Muscle of arm (tissue), 1 donor: ENCODE measurements at regions not wholly inside any gene's neighbourhood (a gene's known extent, or its start where the extent isn't known, plus 50 kb on each side); places are given as distances from the start of the nearest gene placed in this dataset.

Source experiments
- DNase-seq: peaks from one replicate; pipeline ENCODE4 v3.0.0-alpha.2; 2013

DNA sequence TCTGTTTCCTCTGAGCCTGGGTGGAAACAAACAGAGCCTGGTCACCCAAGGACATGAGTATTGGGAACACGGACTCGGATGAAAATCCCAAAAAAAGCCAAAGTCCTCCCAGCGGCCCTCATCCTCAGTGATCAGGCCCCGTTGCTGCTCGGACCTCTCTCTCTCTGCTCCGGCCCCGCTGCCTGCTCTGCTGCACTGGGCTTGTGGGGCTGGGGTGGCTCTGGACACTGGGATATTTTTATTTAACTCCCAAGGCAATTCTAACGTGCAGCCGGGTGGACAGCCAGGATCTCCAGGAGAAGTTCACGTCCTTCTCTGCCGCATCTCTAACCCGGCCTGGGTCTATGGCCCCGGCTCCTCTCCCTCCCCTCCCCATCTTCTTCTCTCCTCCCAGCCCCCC, 280.9 kb upstream of the TNRC6C start:
- no peak for DNase-seq

GRCh38 chr17:77679589-77679988, 278.9 kb upstream of the TNRC6C start:
- DNase-seq, result no peak

GRCh38 chr17:77681861-77682260, 276.6 kb upstream of the TNRC6C start:
- DNase-seq, result peak; percentile 89

- no peak for DNase-seq
These were observed 273.4 kb upstream of the TNRC6C start for GRCh38 chr17:77684803-77685798.

GRCh38 chr17:77685881-77686486, 272.5 kb upstream of the TNRC6C start:
- DNase-seq, result no peak

- no peak for DNase-seq
These were observed 271.6 kb upstream of the TNRC6C start for GRCh38 chr17:77686903-77687302.

DNA sequence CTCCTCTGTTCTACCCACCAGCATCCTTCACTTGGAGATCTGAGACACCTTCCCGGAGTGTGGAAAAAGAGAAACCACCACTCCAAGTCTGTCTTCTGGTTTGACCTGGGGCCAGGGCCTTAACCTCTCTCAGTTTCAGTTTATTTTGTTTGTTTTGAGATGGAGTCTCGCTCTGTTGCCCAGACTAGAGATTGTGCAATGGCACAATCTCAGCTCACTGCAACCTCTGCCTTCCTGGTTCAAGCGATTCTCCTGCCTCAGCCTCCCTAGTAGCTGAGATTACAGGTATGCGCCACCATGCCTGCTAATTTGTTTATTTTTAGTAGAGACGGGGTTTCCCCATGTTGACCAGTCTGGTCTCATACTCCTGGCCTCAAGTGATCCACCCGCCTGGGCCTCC, 271.1 kb upstream of the TNRC6C start:
- no peak for DNase-seq

DNA sequence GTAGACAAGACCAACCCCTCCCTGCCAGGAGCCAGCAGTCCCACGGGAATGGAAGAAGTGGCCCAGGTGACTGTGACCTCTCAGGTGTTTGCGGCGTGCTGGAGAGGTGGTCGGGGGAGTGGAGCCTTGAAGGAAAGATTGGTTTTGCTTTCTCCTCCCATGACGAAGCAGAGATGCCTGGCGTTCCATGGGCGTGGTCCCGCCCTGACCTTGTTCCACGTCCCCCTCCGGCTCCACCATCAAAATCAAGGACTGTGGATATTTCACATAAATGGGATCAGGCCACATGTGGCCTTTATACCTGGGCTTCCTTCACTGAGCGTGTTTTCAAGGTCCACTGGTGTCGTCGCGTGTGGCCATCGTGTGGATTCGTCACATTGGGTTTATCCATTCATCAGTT, 270.6 kb upstream of the TNRC6C start:
- no peak for DNase-seq

DNA sequence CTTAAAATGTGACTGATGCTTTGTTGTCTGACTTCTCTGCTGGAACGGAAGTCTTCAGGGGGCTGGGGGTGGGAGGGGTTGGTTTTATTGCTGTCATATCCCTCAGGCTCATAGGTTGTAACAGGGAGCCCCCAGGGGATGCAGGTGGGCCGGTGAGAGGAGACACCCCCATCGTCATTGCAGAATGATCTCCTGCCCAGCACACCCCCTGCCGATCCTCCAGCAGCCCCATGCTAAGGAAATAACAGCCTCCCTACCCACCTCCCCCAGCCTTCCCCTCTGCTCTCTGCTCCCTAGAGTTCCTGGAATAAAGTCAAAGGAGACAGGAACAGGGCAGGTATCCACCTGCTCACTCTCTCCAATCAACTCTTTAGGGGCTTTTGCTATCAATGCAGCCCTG, 270.1 kb upstream of the TNRC6C start:
- no peak for DNase-seq

DNA sequence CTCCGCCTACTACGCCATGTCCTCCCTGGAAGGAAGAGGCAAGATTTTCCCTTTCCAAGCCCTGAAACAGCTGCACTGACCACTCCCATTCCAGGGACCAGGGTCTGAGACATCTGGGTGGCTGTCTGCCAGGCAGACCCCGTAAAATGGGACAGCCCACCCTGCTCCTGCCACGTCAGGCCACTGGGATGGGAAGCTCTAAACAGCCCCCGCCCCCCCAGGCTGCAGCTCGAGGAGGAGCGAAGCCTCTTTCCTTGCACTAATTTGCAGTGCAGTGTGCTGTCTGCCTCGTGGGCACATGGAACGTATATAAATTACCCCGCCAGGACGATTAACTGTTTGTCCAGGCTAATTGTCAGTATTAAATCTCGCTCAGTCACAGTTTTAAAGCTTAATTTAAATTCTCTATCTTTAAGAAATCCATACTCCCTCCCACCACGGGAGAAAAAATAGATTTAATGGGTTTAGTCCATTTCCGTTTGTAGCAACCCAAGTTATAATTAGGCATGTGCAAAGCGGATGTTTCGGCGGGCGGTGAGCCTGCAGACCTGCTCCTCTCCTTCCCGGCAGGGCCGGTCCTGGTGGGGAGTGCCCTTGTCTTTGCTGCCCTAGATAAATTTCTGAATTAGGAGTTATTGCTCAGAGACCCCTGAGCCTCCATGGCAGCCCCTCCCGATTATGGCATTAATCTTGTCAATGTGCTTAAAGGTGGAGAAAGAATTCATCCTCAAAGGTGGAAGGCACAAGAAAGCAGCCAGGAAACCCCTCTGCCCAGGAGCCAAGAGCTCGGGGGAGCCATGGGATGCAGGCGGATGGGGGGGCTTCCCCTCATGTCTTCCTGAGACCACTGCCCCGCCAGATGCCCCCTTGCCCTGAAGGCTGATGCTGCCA, 268.0 kb upstream of the TNRC6C start:
- DNase-seq, result peak; percentile 77

DNA sequence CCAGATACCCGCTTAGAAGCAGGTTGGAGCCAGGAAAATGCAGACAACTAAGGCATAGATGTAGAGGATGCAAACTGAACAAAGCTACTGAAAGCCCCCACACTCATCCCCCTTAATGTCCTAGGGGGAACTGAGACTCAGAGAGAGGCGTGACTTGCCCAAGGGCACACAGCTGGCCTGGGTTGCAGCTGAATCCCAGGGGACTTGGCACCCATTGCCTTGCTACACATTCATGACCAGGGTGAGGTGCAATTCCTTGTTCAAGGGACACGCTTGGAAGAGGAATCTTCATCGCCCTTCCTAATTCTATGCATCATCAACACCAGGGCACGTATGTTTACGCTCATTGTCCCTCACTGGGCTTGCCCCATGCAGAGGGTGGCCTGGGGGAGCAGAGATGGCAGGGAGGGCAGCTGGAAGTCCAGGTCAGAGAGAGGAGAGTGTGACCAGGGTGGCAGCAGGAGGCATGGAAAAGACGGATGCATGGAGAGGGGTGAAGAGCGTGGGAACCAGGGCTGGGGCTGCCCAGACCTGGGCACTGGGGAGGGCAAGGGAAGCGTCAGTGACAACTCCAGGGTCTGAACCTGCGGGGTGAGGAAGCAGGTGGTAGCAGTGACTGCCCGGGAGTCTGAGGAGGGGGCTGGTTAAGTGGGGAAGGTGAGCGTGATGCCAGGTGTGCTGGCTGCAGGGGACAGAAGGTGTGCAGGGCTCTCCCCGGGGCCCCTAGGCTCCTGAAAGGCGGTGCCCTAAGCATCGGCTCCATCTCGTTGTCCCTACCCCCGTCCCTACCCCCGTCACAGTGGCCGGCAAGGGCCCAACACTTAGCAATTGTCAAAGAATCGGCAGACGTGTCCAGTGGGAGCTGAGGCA, 267.1 kb upstream of the TNRC6C start:
- DNase-seq, result no peak

- no peak for DNase-seq
These were observed 265.8 kb upstream of the TNRC6C start for GRCh38 chr17:77692571-77693161.

DNA sequence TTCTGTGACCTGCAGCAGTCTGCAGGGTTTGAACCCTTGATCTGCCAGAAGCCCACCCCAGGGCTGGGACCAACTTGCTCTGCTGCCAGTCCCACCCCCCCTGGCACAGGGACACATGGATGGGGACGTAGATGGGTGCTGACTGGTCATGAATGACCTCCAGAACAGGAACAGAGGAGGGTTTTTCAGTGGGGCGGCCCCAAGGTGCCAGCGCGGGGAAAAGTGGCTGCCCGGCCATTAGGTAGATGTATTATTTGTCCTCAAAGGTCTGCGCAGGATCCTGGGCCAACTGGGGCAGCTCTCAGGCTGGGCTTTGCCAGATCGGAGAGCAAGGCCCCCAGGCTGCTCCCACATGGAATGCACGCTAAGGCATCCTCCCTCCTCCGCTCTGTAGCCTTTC, 265.2 kb upstream of the TNRC6C start:
- no peak for DNase-seq

- DNase-seq, result no peak
These were observed 264.7 kb upstream of the TNRC6C start for GRCh38 chr17:77693776-77694175.

DNA sequence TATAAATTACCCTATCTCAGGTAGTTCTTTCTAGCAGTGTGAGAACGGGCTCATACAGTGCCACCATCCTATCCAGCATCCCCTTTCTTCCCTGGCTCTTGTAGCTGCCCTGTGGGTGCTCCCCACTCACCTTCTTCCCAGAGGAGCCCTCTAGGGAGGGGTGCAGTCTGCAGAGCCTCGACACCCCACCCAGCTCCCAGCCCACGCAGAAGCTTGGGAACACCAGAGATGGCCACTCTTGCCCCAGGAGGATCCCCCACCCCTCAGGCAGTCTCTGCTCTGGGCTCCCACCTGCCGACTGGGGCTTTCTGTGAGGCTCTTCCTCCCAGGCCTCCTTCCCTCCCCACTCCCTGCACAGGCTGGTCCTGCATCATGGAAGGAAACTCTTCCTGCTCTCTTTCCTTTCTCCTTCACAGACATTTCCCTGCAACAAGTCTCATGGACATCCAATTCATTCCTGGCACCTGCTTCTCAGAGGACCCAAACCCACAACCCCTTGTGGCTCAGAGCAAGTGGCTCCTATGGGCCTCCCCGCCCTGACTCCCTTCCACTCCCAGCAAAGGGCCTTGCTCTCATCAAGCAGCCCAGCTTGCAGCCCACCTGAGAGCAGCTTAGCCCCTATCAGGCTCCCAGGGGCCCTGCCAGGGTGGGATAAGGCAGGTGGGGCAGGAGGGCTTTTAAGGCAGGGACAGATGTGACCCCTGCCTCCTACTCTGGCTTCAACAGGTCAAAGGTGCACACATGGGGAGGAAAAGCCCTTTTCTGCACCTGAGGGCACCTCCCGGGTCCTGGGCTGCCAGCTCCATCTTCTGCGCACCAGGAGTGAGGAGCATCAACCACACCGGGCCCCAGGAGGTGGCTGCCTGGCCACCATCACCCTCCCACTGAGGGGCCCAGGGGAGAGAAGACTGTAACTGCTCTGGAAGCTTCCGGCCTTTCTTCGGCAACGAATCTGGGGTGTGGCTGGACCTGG, 263.8 kb upstream of the TNRC6C start:
- DNase-seq, result no peak

- DNase-seq, result no peak
These were observed 263.1 kb upstream of the TNRC6C start for GRCh38 chr17:77695386-77695785.

- no peak for DNase-seq
These were observed 262.3 kb upstream of the TNRC6C start for GRCh38 chr17:77696151-77696720.

DNA sequence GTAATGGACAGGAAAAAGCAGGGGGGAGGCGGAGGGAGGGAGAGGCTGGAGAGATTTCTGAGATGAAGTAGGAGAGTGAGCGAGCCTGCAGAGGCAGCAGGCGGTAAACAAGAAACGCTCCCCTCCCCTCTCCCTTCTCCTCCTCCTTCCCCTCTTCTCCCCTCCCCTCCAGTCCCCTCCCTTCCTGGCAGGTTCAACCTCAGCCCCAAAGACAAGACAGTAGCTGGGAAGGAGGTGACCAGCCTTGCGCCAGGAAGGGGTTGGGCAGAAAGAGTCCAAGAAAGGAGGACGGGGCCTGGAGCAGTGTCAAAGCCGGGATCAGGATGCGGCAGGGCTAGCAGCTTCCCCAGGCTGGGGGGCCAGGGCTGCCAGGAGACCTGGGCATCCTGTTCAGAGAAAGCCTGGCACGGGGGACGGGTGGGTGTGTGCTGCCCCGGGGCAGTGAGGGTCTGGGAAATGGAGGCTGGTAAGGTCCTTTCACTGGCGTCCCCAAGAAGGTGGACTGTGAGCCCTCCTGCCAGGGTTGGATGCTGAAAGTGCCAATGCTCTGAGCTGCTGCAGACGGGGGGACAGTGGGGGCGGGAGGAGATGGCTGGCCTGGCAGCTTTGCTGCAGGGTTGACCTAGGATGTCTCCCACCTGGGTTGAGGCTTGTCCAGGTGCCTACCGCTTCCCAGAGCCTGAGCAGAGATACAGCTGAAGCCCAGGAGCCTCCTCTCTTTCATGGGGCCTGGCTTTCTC, 261.6 kb upstream of the TNRC6C start:
- DNase-seq, result peak; percentile 44
